Aorta (tissue), 5 donors: ENCODE measurements at regions not wholly inside any gene's neighbourhood (a gene's known extent, or its start where the extent isn't known, plus 50 kb on each side); places are given as distances from the start of the nearest gene placed in this dataset.

Source experiments
- ATAC-seq: fragments of 200-7000 bp; cut with Tn5 transposase; one replicate; pipeline ENCODE4 v1.9.1; 2022; ENCODE audit warnings: moderate library complexity; ENCODE audit not compliant: low FRiP score
- DNase-seq, 2 donors: peaks; one replicate each; pipeline ENCODE4 v3.0.0-alpha.2; 2020
- H3K27ac ChIP-seq, 2 donors: one replicate each; pipeline ENCODE4 v1.5.1; 2013; ENCODE audit warnings: low read length in 2 of 2, mild to moderate bottlenecking in 2 of 2, moderate library complexity in 2 of 2, control low read depth in 1 of 2, inconsistent platforms in 1 of 2, low read depth in 1 of 2
- H3K27me3 ChIP-seq, 2 donors: one replicate each; pipeline ENCODE4 v1.6.1; 2013; ENCODE audit warnings: control low read depth in 1 of 2, low read length in 1 of 2, mild to moderate bottlenecking in 1 of 2, moderate library complexity in 1 of 2; ENCODE audit not compliant: insufficient read depth in 2 of 2, control insufficient read depth in 1 of 2
- H3K36me3 ChIP-seq, 2 donors: one replicate each; pipeline ENCODE4 v1.6.1; 2013; ENCODE audit warnings: control low read depth in 1 of 2, low read length in 1 of 2, mild to moderate bottlenecking in 1 of 2; ENCODE audit not compliant: insufficient read depth in 2 of 2, control insufficient read depth in 1 of 2
- H3K4me1 ChIP-seq, 2 donors: one replicate each; pipeline ENCODE4 v1.6.1; 2013; ENCODE audit warnings: low read length in 2 of 2, control low read depth in 1 of 2, mild to moderate bottlenecking in 1 of 2, moderate library complexity in 1 of 2; ENCODE audit not compliant: insufficient read depth in 2 of 2, control insufficient read depth in 1 of 2
- H3K4me3 ChIP-seq, 2 donors: one replicate each; pipeline ENCODE4 v1.5.1; 2013; ENCODE audit warnings: low read length in 2 of 2, control low read depth in 1 of 2, mild to moderate bottlenecking in 1 of 2
- H3K9me3 ChIP-seq: one replicate; pipeline ENCODE4 v1.6.1; 2013; ENCODE audit warnings: mild to moderate bottlenecking, low read length; ENCODE audit not compliant: control insufficient read depth
- whole genome bisulfite sequencing, 2 donors: extraction: QIAGEN DNeasy Blood & Tissue Kit; methylation state at CpG; one replicate each; pipeline ENCODE4 v1.1.7; 2013; 5-methylcytosine and 5-hydroxymethylcytosine counted together
- intact Hi-C, 2 donors: fragments of 100-400 bp; cut with DNase I; formaldehyde crosslinking; loops; one replicate each; pipeline versions ENCODE4 v1.14.2 to v1.15.0; 2022
- donor health status: healthy with polysubstance abuse.
- donor health status: Bipolar disorder and iron deficiency.
- donor health status: DM: no; HTN: no; CAD: no.
- donor health status: DM: no; HTN: no; CAD: no.
- donor health status: DM: yes; HTN: yes; CAD: no.

- WGBS, 2 donors = 75 to 79% methylated on average over 5 of the region's 5 CpGs
- no peak overlapping the region for H3K4me3 ChIP-seq
- no peaks in the 10 kb centered on the region for H3K36me3 ChIP-seq
These were observed 258.5 kb upstream of the ADGRL2 start for GRCh38 chr1:81542196-81542595.

DNA sequence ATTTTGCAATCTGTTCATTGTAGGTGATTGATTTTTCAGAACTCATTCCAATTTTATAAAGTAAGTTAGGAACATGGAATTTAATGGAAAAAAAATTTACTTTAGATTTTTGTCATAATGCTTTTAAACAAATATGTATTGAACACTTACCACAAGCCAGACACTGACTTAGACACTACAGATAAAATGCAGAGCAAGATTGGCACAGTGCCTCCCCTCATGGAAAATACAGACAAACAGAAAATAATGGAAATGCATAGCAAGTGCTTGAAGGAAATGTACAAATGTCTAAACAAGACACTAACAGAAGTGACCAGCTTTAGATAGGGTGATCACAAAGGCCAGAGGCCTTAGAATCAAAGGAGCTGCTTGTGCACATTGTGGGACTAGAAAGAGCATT is 260.5 kb upstream of the ADGRL2 start:
- no peak for DNase-seq
- intact Hi-C loops = no loop called here
- no peaks in the 10 kb centered on the region for H3K27me3 ChIP-seq
- H3K9me3 ChIP-seq = no peaks in the 10 kb centered on the region
- H3K36me3 ChIP-seq = no peaks in the 10 kb centered on the region
- H3K27ac ChIP-seq = no peak overlapping the region
- no peaks in the 10 kb centered on the region for H3K4me1 ChIP-seq
- ATAC-seq = no peak
- no peak overlapping the region for H3K4me3 ChIP-seq

More at GRCh38 chr1:81542196-81542595, 258.5 kb upstream of the ADGRL2 start:
- H3K27me3 ChIP-seq = no peaks in the 10 kb centered on the region
- no peaks in the 10 kb centered on the region for H3K9me3 ChIP-seq
- intact Hi-C loops = no loop called here
- ATAC-seq (no peak), DNase-seq (no peak)
- no peak overlapping the region for H3K27ac ChIP-seq
- no peaks in the 10 kb centered on the region for H3K4me1 ChIP-seq

DNA sequence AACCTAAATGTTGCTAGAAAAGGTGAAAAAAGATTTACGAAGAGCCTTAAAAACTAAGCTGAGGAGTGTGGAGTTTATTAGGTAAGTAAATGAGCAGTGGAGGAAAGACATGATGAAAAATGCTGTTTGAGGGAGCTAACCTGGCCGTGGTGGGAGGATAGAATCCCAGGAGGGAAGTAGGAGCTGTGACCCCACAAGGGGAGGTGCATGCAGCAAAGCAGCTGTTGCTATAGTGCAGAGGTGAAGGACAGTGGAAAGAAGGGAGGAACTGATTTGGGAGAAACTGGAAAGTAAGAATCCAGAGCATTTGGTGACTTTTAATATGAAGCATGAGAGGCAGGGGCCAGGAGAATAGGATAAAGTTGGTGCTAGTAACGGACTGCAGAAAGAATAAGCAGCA is 271.7 kb upstream of the ADGRL2 start:
- no peaks in the 10 kb centered on the region for H3K4me1 ChIP-seq
- ATAC-seq (no peak), DNase-seq (no peak)
- H3K4me3 ChIP-seq = no peak overlapping the region
- WGBS, 2 donors = 56 to 68% methylated on average over 3 of the region's 3 CpGs
- no peaks in the 10 kb centered on the region for H3K36me3 ChIP-seq
- intact Hi-C loops = no loop called here
- no peak overlapping the region for H3K27ac ChIP-seq
- no peaks in the 10 kb centered on the region for H3K9me3 ChIP-seq
- no peaks in the 10 kb centered on the region for H3K27me3 ChIP-seq

DNA sequence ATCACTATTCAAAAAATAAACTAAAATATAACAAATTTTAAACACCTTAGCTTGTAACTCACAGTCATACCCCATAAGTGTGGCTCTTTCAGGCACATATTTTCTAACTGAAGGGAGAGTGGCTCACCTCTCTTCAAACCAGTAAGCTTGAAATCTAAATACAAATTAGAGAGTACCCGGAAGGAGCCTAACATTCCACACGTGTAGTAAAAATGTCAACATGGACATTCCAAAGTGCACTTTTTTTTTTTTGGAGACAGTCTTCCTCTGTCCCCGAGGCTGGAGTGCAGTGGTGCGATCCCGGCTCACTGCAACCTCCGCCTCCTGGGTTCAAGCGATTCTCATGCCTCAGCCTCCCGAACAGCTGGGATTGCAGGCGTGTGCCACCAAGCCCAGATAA is 275.6 kb upstream of the ADGRL2 start:
- Histone ChIP-seq H3K36me3 (no peaks in the 10 kb centered on the region), H3K4me3 (no peak overlapping the region), H3K4me1 (peaks cover 0 to 4% of the 10 kb centered on the region in 2 donors), H3K27me3 (no peaks in the 10 kb centered on the region), H3K9me3 (no peaks in the 10 kb centered on the region), H3K27ac (no peak overlapping the region)
- no peak for ATAC-seq
- 73 to 75% methylated on average over 9 of the region's 9 CpGs for WGBS, 2 donors
- intact Hi-C loops = no loop called here
- DNase-seq = no peak

DNA sequence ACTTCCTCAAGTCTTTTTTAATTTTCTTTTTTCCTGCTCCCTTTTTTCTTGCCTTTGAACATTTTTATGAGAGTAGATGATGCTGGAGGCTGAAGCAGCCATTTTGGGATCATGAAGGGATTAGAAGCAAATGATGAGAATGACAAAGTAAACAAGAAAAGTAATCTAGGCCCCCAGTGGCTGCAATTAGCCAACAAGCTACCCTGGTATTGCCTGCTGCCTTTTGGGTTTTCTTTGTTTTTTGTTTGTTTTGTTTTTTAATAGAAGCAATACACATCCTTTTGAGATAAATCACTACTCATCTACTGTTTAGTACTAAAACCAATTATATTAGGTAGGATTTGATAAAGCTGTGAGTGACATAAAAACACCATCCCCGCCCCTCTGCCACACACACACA is 280.7 kb upstream of the ADGRL2 start:
- ATAC-seq = no peak
- Histone ChIP-seq H3K36me3 (no peaks in the 10 kb centered on the region), H3K4me3 (no peak overlapping the region), H3K4me1 (peaks cover 0 to 4% of the 10 kb centered on the region in 2 donors), H3K9me3 (no peaks in the 10 kb centered on the region), H3K27ac (no peak overlapping the region), H3K27me3 (no peaks in the 10 kb centered on the region)
- DNase-seq = no peak
- 89 to 96% methylated on average over 1 of the region's 1 CpG for WGBS, 2 donors
- intact Hi-C loops = no loop called here

- Histone ChIP-seq H3K4me3 (no peak overlapping the region), H3K27me3 (no peaks in the 10 kb centered on the region), H3K9me3 (no peaks in the 10 kb centered on the region), H3K36me3 (no peaks in the 10 kb centered on the region), H3K4me1 (peaks cover 0 to 4% of the 10 kb centered on the region in 2 donors), H3K27ac (no peak overlapping the region)
- ATAC-seq (no peak), DNase-seq (no peak)
- intact Hi-C loops = no loop called here
- WGBS, 2 donors = 80 to 85% methylated on average over 8 of the region's 8 CpGs
These were observed 282.7 kb upstream of the ADGRL2 start for GRCh38 chr1:81517987-81518386.

GRCh38 chr1:81513796-81514354 is 286.9 kb upstream of the ADGRL2 start:
- H3K4me3 ChIP-seq = no peak overlapping the region
- H3K36me3 ChIP-seq = no peaks in the 10 kb centered on the region
- ATAC-seq (no peak), DNase-seq (no peak)
- 45 to 53% methylated on average over 2 of the region's 2 CpGs for WGBS, 2 donors
- H3K27ac ChIP-seq = no peak overlapping the region
- intact Hi-C loops = no loop called here
- no peaks in the 10 kb centered on the region for H3K27me3 ChIP-seq
- no peaks in the 10 kb centered on the region for H3K9me3 ChIP-seq
- no peaks in the 10 kb centered on the region for H3K4me1 ChIP-seq

GRCh38 chr1:81512252-81513003 is 288.3 kb upstream of the ADGRL2 start:
- intact Hi-C loops = no loop called here
- DNase-seq (no peak), ATAC-seq (no peak)
- no peaks in the 10 kb centered on the region for H3K27me3 ChIP-seq
- no peaks in the 10 kb centered on the region for H3K9me3 ChIP-seq
- no peak overlapping the region for H3K4me3 ChIP-seq
- H3K4me1 ChIP-seq = no peaks in the 10 kb centered on the region
- no peak overlapping the region for H3K27ac ChIP-seq
- 54% methylated on average over 5 of the region's 5 CpGs for WGBS, 2 donors
- H3K36me3 ChIP-seq = no peaks in the 10 kb centered on the region

GRCh38 chr1:81511281-81511680 is 289.5 kb upstream of the ADGRL2 start:
- H3K27me3 ChIP-seq = no peaks in the 10 kb centered on the region
- ATAC-seq (no peak), DNase-seq (no peak)
- no peaks in the 10 kb centered on the region for H3K4me1 ChIP-seq
- no peak overlapping the region for H3K4me3 ChIP-seq
- intact Hi-C loops = no loop called here
- H3K27ac ChIP-seq = no peak overlapping the region
- H3K9me3 ChIP-seq = no peaks in the 10 kb centered on the region
- no peaks in the 10 kb centered on the region for H3K36me3 ChIP-seq
- WGBS, 2 donors = 84 to 88% methylated on average over 3 of the region's 3 CpGs
